H1 (cell line): ENCODE measurements at regions not wholly inside any gene's neighbourhood (a gene's known extent, or its start where the extent isn't known, plus 50 kb on each side); places are given as distances from the start of the nearest gene placed in this dataset.

ENCODE experiments used
- CEBPB ChIP-seq: IDR thresholded peaks from 2 replicates; pipeline ENCODE4 v1.6.1; 2012; ENCODE audit warnings: low read depth, low read length
- POLR2A ChIP-seq, 2 experiments: IDR thresholded peaks; 1 replicate in 1 of 2; 2 replicates in 1 of 2; pipeline ENCODE4 v1.6.1; 2011; ENCODE audit warnings: low read depth in 2 of 2, low read length in 2 of 2, mild to moderate bottlenecking in 2 of 2; ENCODE audit errors: control extremely low read depth in 1 of 2
- POLR2AphosphoS5 ChIP-seq: IDR thresholded peaks from 2 replicates; pipeline ENCODE4 v1.6.1; 2011; ENCODE audit warnings: low read depth, low read length

DNA sequence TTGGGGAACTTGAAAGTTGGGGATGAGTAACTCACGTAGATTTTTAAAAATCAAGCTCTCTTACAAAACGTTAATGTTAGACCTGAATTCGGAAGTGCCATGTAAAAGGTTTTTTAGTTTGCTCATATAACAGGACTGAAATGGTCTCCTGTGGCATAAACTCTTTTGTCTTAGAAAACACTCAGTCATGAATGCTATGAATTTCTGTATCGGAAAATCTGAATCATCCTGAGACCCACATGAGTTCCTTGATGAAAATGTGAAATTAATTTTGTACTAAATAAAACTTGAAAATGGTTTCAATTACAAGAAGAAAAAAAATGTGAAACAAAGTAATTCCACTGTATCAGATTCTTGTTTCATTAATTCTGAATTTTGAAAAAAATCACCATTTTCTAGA is 134.8 kb upstream of the BMPER start (continued):
- TF ChIP-seq CEBPB (no peak), POLR2A (IDR thresholded peaks at IDR 0.05; ENCODE audit: control extremely low read depth in 1 of 2, low read depth in 2 of 2, low read length in 2 of 2) (no peak), POLR2AphosphoS5 (no peak)
